ENCODE measurements at regions not wholly inside any gene's neighbourhood (a gene's known extent, or its start where the extent isn't known, plus 50 kb on each side); places are given as distances from the start of the nearest gene placed in this dataset.

DNA sequence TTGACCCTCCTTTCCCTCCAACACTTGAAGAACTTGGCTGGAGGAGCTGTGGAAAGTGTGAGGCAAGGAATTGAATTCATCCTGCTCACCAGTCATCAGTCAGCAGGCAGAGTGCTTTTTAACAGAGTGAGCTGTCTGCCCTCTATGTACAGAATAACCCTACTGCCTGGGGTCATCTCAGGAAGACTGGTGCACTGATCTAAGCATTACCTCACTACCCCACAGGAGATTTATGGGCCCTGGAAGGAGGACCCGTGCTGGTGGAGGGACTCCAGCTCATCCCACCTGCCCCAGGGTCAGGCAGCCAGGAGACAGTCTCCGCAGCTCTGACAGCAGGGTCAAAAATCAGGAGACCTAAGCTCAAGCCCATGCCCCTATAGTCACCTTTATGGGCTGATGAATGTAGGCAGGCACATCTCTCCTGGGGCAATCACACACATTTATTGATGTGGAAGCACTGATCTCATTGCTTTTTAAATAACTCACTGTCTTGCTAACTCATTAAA lies 270.8 kb upstream of the SESN3 start:
- no peak for DNase-seq
- Mint-ChIP-seq H3K27me3 (no peaks in the 10 kb centered on the region), H3K36me3 (ENCODE audit: low read depth) (no peaks in the 10 kb centered on the region), H3K27ac (no peak overlapping the region), H3K4me1 (ENCODE audit: low read depth) (peaks cover 4% of the 10 kb centered on the region), H3K9me3 (no peaks in the 10 kb centered on the region), H3K4me3 (no peak overlapping the region)
- intact Hi-C loops (cut with micrococcal nuclease), result no loop called here
- ChIA-PET POLR2A (no interaction called here), CTCF (interaction anchor here (1.2 kb wide), 1 partner anchor 24 kb away, joined by 3 read pairs; no protein-coding TSS in a partner anchor)
- no peak for ATAC-seq
- TF ChIP-seq, protein P1, sequence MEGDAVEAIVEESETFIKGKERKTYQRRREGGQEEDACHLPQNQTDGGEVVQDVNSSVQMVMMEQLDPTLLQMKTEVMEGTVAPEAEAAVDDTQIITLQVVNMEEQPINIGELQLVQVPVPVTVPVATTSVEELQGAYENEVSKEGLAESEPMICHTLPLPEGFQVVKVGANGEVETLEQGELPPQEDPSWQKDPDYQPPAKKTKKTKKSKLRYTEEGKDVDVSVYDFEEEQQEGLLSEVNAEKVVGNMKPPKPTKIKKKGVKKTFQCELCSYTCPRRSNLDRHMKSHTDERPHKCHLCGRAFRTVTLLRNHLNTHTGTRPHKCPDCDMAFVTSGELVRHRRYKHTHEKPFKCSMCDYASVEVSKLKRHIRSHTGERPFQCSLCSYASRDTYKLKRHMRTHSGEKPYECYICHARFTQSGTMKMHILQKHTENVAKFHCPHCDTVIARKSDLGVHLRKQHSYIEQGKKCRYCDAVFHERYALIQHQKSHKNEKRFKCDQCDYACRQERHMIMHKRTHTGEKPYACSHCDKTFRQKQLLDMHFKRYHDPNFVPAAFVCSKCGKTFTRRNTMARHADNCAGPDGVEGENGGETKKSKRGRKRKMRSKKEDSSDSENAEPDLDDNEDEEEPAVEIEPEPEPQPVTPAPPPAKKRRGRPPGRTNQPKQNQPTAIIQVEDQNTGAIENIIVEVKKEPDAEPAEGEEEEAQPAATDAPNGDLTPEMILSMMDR (IDR thresholded peaks at IDR 0.05), result no peak

DNA sequence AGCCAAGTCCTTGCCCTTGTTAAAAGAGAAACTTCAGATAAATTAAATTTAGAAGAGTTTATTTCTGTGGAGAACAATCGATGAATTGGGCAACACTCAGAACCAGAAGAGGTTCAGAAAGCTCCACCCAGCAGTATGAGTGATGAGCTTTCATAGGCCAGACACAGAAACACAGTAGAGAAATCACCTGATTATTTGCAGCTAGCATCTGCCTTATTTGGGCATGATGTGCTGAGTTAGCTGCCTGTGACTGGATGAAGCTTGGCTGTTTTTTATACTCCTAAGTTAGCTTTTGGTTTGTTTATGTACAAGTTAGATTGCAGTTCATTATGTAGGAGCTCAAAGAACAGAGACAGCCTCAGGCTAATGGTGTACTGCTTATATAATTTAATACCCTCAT lies 269.5 kb upstream of the SESN3 start:
- no peaks in the 10 kb centered on the region for H3K4me1 Mint-ChIP-seq (ENCODE audit: low read depth)
- H3K36me3 Mint-ChIP-seq (ENCODE audit: low read depth), result no peaks in the 10 kb centered on the region
- no peaks in the 10 kb centered on the region for H3K27me3 Mint-ChIP-seq
- DNase-seq, result no peak
- ChIA-PET CTCF (no interaction called here), POLR2A (no interaction called here)
- no peak overlapping the region for H3K27ac Mint-ChIP-seq
- no peak overlapping the region for H3K4me3 Mint-ChIP-seq
- no peaks in the 10 kb centered on the region for H3K9me3 Mint-ChIP-seq
- no peak for ATAC-seq
- intact Hi-C loops (cut with micrococcal nuclease), result no loop called here
- TF ChIP-seq, protein P1 (IDR thresholded peaks at IDR 0.05), result no peak

DNA sequence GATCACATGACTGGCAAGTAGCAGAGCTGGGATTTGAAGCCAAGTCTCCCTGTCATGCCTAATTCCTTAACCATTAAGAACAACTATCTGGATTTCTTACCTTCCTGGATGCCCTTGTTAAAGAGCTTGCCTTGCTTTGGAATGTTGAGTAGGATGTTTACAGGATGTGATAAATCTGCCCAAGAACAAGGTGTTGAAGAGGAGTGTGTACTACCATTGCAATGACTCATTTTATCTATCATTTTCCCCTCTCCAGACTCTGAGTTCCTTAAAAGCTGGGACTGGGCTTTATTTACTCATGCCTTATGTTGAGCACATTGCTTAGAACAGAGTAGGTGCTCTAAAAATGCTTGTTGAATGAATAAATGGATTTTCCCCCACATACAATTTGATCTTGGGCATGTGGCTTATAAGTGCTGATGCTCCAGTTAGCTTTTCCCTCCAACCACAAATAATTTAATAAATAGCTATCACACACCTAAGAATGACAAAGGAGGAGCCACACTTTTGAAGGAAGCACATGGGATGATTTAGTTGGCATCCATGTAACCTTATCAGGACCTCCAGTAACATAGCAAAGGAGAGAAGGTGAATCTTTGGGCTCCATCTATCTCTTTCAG lies 268.6 kb upstream of the SESN3 start:
- Mint-ChIP-seq H3K4me1 (ENCODE audit: low read depth) (no peaks in the 10 kb centered on the region), H3K27me3 (no peaks in the 10 kb centered on the region), H3K27ac (no peak overlapping the region), H3K4me3 (no peak overlapping the region), H3K36me3 (ENCODE audit: low read depth) (peaks cover 4% of the 10 kb centered on the region), H3K9me3 (no peaks in the 10 kb centered on the region)
- CTCF ChIA-PET, result interaction anchor here (1.7 kb wide), 1 partner anchor 206 kb away, joined by 7 read pairs; no protein-coding TSS in a partner anchor
- TF ChIP-seq, protein P1 (IDR thresholded peaks at IDR 0.05), result no peak
- DNase-seq (no peak), ATAC-seq (no peak)
- intact Hi-C loops (cut with micrococcal nuclease), result no loop called here
- POLR2A ChIA-PET, result no interaction called here

DNA sequence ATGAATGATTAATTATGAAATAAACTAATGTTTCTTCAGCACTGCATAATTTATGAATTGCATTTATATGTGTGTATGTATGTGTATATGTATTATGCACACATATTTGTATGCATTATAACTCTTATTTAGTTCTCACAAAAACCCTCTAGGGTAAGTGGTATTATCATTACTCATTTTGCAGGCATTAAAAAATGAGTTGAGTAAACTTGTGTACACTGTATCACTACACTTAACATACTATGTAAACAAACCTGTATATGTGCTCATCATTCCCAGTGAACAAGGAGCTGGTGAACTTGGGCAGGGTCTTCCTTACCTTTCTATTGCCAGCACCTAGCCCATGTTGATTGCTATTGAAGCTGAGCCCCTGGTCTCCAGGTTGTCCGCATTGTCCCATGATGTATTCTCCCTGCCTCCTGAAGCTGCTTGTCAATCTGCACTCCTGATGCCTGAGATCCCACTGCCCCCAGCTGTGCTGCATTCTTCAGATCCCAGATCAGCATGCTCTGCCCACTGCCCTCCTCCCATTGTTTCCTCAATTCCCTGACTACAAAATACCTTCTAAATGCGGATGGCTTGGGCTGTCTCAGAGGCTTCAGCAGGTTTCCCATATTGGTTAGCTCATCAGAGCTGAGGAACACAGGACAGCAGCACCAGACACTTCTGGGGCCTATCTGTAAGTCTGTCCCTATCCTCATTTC lies 267.9 kb upstream of the SESN3 start:
- no peaks in the 10 kb centered on the region for H3K4me1 Mint-ChIP-seq (ENCODE audit: low read depth)
- ATAC-seq, result no peak
- no peaks in the 10 kb centered on the region for H3K9me3 Mint-ChIP-seq
- intact Hi-C loops (cut with micrococcal nuclease), result no loop called here
- DNase-seq, result no peak
- peaks cover 4% of the 10 kb centered on the region for H3K36me3 Mint-ChIP-seq (ENCODE audit: low read depth)
- TF ChIP-seq, protein P1 (IDR thresholded peaks at IDR 0.05), result no peak
- no peak overlapping the region for H3K27ac Mint-ChIP-seq
- H3K4me3 Mint-ChIP-seq, result no peak overlapping the region
- CTCF ChIA-PET, result interaction anchor here (1.1 to 1.7 kb wide), 2 partner anchors 169 to 206 kb away, joined by 3 to 7 read pairs; no protein-coding TSS in a partner anchor
- H3K27me3 Mint-ChIP-seq, result no peaks in the 10 kb centered on the region
- POLR2A ChIA-PET, result no interaction called here

DNA sequence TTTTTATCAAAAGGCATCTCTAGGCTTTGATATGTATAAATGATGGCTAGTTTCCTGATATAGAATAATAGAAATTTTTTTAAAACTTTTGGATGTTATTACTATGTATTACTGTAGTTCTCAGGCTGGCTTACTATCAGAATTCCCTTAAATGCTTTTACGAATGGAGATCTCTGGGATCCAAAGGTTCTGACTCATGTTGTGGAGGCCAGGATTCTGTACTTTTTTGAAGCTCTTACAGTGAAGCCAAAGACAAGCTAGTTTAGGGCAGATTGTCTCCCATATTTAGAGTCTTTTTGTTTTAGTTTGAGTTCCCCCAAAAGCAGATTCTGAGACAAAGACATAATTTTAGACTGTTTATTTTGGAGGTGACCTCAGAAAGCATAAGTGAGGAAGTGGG lies 265.9 kb upstream of the SESN3 start:
- ChIA-PET CTCF (no interaction called here), POLR2A (no interaction called here)
- TF ChIP-seq, protein P1 (IDR thresholded peaks at IDR 0.05), result no peak
- no peak overlapping the region for H3K4me3 Mint-ChIP-seq
- H3K27me3 Mint-ChIP-seq, result no peaks in the 10 kb centered on the region
- peaks cover 4% of the 10 kb centered on the region for H3K36me3 Mint-ChIP-seq (ENCODE audit: low read depth)
- no peaks in the 10 kb centered on the region for H3K9me3 Mint-ChIP-seq
- no peaks in the 10 kb centered on the region for H3K4me1 Mint-ChIP-seq (ENCODE audit: low read depth)
- ATAC-seq (no peak), DNase-seq (no peak)
- H3K27ac Mint-ChIP-seq, result no peak overlapping the region
- intact Hi-C loops (cut with micrococcal nuclease), result no loop called here
